Inflammatory macrophage treated with lipopolysaccharide for 1 hour (primary cell): ENCODE measurements at regions not wholly inside any gene's neighbourhood (a gene's known extent, or its start where the extent isn't known, plus 50 kb on each side); places are given as distances from the start of the nearest gene placed in this dataset.
"Not testable (repeated sequence)": the region's sequence is repeated elsewhere in the genome, so short reads cannot be mapped to it uniquely, and the experiment has no call there.

Experiments used
- DNase-seq, 2 donors: peaks; one replicate each; pipeline ENCODE4 v3.0.0-alpha.2; 2020 to 2022

DNA sequence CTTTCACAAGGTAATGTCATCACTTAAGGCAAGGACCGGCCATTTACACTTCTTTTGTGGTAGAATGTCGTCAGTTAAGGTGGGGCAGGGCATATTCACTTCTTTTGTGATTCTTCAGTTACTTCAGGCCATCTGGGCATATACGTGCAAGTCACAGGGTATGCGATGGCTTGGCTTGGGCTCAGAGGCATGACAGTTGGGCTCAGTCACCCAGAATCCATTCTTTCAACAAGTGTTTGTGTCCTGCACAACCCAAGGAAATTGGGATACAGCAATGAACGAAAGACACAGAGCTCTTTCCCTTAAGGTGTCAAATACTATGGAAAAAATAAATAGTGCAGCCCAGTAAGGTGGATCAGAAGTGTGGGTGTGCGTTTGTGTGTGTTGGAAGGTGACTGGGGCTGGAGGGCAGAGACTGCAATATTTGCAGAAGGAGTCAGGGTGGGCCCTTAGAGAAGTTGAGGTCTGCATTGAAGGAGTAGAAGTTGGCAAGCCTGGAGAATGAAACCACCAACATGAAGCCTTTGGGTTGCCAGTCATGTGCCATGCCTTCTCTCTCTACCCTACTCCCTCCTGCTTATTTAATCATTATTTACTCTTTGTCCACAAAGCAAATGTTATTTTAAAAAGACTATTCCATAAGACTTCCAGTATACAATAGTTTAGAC lies 222.8 kb upstream of the PRKCQ start:
- DNase-seq = no peak

DNA sequence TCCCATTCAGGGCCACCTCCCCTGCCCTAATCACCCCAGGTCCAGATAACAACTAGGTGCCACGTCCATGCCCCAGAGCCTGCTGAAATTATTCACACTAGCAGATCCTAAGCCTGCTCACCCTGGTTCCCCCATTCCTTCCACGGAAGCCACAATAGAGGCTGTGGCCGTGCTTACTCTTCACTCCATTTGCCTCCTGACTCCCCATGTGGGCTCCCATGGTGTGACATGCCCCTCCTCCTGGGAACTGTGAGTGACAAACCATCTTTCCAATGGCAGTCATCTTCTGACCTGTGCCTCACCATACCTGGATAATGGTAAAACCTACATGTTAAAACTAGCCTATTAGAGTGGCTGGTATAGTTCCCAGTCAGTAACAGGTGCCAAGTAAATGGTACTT lies 216.2 kb upstream of the PRKCQ start:
- no peak for DNase-seq

DNA sequence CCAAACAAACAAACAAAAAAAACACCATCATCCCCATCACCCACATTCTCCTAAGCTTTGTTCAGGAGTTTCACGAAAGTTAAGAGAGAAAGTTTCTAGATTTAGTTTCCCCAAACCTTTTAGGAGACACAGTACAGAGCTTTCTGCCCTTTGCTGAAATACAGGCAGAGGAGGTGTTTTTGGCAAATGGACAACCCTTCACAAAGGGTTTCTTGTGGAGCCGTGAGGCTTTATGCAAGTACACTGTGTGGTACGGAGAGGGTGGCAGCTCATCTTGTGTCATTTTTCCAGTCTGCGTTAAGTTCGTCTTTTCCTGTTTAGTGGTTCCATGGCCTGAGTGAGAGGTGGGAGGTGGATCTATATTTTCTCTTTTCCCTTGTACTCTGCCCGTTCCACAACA lies 215.5 kb upstream of the PRKCQ start:
- DNase-seq = no peak

DNA sequence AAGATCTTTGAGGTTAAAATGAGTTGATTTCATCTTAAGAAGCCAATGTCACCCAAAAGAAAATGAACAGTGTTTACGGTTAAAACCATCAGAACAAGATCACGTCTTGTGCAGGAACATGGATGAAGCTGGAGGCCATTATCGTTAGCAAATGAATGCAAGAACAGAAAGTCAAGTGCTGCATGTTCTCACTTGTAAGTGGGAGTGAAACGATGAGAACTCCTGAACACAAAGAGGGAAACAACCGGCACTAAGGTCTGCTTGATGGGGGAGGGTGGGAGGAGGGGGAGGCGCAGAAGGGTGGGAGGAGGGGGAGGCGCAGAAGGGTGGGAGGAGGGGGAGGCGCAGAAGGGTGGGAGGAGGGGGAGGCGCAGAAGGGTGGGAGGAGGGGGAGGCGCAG lies 214.8 kb upstream of the PRKCQ start:
- DNase-seq = not testable (repeated sequence)

DNA sequence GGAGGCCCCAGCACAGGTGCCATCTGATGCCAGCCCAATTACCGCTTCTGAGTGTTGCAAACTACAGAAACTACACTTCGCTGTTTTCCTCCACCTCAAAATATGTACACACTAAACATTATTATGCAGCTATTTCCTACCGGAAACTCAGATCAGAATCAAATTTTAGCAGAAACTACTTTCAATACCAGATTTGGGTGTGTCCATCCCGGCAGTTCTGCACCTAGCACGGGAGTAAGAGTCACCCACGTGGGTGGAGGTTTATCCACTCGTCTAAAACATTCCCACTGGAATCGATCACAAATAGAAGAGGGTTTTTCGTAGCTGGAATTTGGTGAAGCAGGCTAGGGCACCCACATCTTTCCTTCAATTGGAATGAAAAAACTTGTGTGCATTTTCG lies 214.4 kb upstream of the PRKCQ start:
- no peak for DNase-seq

DNA sequence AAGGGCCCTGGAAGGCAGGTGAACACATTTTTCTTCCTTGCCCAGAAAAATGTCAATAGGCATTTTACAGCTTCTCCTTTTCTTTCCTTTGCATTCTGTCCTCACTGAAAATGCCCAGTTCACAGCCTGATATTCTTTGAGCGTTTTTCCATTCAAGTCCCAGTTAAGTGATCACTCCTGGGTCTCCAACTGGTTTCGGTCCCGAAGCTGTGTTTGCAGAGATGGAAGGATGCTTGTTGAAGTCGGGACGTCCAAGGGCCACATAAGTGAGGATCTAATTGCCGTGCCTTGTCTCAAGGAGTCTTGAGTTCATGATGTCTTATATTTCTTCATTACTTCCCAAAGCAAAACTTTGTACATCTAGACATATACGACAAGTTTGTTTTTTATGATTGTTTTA lies 208.7 kb upstream of the PRKCQ start:
- no peak for DNase-seq

DNA sequence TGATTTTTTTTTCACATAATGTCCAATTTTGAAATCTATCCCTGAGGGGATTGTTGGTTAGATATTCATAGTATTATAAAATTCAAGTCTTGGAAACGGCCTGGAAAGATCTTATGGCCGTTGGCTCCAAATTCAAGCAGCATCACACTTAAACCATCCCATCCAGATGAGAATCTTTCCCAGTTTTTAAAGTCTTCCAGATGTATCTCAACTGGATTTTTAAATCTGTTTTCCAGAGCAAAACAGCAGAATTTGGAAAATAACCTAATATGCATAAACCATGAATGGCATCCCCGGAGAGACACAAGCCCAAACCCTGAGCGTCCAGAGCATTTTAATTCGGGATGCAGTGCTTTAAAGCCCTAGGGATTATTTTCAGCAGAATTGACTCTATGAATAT lies 208.2 kb upstream of the PRKCQ start:
- no peak for DNase-seq

DNA sequence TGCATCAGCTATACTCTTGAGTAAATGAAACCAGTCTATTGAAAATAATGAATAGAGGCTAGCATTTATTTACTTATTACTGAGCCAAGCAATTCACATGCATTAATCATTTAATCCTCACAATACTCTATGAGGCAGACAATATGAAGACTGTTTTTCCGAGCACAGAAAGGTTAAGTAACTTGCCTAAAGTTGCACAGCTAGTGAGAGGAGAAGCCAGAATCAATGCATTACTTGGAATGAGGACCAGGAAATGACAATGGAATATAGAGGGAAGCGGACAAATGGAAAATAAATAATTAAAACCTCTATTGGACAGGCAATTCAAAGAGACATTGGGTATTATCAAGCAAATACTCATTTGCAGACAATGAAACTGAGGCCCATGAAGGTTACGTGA lies 207.6 kb upstream of the PRKCQ start:
- DNase-seq = no peak

DNA sequence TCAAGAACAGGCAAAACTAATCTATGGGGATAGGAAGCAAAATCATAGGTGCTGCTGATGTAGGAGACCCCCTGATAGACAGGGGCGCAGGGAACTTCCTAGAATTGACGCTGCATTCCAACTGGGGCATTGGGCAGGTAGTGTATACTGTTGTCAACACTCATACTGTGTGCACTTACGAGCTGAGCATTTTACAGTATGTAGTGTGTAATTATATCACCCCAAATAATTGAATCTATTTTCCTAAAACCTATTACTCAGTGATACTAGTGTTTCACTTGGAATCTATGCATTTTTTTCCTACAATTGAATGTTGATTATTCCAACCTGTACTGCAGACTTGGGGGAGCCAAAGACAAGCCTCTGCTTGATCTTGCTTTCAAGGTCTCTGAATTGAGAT lies 207.0 kb upstream of the PRKCQ start:
- no peak for DNase-seq

DNA sequence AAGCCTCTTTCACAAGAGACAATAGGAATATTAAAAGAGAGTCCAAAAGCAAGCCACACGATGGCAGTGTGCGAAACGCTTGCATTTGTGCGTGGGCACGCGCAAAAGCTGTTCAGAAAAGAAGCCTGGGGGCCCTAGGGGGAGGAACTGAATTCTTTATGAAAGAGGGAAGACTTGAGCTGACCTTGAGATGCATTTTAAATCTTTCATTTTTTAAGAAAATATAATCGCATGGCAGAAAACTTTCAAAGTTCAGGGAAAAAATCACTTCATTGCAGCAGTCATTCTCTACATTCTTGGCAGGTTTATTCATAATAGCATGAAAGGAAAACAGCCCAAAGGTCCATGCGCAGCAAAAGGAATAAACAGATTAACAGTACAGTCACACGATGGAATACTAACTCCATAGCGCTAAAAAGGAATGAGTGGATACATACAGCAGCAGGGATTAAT lies 206.5 kb upstream of the PRKCQ start:
- peak; percentile 6 to 7 for DNase-seq

DNA sequence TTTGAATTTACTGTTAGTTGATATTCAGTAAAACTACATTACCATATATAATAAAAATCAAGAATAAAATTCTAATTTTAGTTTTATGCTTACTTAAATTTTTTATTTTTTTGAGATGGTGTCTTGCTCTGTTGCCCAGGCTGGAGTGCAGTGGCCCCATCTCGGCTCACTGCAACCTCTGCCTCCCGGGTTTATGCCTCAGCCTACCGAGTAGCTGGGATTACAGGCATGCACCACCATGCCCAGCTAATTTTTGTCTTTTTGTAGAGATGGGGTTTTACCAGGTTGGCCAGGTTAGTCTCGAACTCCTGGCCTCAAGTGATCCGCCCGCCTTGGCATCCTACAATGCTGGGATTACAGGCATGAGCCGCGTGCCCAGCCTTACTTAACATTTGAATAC lies 204.4 kb upstream of the PRKCQ start:
- DNase-seq = not testable (repeated sequence)

DNA sequence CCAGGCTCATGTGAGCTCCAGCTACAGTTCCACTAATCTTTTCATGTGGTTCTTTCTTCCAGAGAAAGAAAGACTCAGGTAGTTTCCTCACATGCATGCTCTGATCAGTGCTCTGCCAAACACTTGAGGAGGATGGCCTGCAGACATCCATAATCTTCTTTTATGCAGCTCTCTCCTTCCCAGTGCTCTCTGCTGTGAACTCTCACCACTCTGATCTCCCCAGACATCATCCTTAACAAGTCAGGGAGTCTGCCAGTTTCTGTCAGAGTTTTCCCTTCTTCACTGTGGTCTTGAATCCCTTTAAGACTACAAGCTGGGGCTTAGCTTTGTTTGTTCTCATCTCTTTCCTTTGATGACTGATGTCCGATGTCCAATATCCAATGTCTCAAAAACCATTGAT lies 203.4 kb upstream of the PRKCQ start:
- DNase-seq = no peak

DNA sequence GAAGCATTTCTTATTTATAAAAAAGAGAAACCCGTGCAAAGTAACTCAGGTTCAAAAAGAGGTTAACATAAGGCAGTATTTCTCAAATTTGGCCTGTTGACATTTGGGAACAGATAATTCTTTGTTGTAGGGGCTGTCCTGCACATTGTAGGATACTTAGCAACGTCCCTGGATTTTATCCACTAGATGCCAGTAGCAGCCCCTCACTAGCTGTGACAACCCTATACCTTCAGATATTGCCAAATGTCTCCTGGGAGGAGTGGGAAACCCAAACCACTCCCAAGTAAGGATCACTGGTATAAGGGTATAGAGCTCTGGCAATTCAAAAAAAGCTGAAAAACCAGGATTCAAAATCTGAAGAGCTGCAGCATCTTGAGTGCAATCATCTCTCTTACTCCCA lies 202.3 kb upstream of the PRKCQ start:
- no peak for DNase-seq

DNA sequence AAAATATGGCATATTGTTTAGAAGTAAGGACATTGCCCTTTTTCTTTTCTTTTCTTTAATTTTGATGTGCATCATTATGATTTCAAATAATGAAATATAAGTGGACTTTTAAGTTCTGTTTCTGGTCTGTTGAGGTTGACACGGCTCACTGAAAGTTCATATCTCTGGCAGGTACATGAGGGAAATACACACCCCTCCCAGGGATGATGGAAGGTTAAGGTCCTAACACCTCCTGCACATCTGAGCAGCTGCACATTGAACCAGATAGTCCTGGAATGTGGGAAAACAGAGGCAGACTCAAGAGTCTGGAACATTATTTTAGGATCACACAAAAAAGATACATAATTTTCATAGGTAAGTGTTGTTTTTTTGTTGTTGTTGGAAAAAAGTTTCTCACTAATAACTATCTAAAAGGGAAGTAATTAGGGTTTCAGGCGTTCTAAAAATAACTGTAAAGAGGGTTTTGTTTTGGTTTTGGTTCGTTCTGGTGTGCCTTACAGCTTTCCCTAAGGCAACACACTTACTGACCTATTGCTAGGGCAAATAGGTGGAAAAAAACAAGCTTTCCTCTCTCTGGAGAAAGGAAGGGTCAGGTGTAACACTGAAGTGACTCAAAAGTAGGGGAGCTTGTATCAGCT lies 201.2 kb upstream of the PRKCQ start:
- DNase-seq = no peak

DNA sequence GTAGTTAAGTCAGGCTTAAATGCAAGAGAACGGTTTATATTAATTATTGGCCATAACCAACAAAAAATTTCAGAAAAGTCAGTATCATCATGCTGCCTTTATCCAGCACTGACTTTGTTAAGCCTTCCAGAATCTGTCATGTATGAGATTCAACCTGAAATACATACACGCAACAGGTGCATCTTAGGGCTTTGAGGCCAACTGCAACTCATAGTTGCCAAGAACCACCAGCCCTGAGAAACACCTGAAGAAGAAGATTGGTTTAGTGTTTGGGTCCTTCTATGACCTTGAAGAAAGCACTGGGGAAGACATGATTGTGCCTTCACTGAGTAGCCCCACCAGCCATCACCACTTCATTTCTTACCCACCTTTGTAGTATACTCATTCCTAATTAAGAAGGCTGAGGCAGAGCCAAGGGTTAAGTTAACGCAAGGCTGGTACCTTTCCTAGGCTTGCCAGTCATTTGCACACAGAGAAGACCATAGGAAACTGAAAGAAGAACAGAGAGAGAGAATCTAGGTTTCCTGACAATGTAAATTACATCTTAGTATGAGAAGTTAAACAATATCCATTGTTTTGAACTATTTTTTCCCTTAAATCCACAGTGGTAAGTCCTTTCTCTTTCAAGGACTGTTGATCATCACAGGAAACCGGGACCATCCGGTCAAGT lies 200.1 kb upstream of the PRKCQ start:
- no peak for DNase-seq

DNA sequence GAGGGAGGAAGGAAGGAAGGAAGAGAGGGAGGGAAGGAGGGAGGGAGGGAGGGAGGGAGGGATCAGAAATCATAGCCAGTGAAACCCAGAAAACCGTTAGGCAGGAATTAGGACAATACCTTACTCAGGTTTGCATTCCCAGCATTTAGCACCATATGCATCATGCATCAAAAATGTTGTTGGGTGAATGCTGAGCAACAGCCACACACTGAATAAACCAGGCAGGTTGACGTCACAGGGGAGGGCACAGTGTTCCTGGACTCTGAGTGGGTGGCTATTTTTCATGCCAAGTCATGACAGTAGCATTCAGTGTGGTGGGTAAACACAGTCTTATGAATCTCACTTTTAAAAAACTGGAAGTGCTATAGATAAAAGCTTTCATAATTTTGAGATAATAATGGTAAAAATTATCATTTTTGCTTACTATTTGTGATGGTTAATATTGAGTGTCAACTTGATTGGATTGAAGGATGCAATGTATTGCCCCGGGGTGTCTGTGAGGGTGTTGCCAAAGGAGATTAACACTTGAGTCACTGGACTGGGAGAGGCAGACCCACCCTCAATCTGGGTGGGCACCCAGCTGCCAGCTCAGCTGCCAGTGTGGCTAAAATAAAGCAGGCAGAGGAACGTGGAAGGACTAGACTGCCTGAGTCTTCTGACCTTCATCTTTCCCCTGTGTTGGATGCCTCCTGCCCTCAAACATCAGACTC lies 199.1 kb upstream of the PRKCQ start:
- DNase-seq = peak in 1 of 2 donors; percentile 7

DNA sequence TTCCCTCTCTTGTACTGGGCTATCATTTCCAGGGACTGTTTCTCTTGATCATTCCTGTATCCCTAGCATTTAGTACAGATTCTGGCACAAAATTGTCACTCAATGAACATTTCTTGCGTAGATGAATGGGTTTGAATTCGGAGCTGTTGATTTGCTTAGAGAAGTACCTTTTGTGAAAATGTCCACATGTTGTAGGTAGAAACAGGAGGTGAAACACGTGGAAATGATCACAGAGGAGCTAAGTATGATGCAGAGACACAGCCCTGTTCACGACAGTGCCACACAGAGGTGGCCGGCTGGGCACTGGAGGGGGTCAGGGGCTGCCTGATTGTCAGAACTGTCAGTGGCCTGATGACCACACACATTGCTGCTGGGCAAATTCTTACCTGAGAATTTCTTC lies 196.1 kb upstream of the PRKCQ start:
- DNase-seq = no peak

DNA sequence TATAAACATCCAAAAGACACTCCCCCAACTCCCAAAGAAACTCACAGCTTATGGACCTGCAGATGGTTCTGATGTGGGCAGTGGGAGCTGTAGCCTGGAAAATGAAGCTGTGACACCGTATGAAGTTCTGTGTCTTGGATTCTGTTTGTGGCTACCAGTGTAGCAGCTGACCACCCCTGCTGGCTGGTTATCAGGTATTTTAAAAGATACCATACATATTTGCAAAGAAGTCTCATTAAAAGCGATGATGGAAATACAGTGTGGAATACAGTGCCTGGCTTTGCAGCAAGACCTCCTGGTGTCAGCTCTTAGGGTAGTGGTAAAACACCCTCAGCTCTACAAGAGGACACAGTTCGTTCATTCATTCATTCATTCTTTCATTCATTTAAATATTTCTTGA lies 194.3 kb upstream of the PRKCQ start:
- no peak for DNase-seq

DNA sequence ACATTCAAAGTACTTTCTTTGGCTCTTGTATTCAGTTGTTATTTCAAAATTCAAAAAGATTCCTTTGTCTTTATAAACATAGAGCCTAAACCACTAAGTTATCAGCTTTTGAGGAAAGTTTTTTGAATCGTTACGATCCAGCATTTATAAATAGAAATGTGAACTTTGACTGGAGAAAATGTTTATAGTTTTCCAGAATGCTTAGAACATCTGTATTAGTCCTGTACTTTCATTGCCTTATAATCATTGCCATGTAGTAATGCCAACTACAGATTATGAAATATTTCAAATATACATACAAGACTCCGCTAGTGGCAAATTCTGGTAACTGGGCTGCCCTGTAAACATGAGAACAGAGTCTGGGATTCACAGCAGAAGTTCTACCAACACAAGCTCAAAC lies 191.3 kb upstream of the PRKCQ start:
- DNase-seq = no peak

DNA sequence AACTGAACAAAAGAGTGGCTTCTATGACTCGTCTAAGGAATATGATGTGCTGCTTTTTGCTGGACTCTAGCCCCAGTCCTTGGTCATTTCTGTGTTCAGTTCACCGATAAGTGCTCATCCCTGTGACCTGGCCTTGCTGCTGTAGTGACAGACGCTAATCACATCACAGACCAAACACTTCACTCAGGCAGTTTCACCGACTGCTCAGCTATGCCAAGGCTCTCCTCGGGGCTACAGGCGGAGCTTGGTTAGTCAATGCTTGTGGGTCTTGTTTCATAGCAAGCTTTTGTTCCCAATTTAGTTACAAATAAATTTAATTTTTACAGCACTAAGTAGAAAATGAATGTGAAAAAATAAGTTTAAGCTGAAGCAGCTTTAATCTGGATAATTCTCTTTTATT lies 190.8 kb upstream of the PRKCQ start:
- DNase-seq = no peak

DNA sequence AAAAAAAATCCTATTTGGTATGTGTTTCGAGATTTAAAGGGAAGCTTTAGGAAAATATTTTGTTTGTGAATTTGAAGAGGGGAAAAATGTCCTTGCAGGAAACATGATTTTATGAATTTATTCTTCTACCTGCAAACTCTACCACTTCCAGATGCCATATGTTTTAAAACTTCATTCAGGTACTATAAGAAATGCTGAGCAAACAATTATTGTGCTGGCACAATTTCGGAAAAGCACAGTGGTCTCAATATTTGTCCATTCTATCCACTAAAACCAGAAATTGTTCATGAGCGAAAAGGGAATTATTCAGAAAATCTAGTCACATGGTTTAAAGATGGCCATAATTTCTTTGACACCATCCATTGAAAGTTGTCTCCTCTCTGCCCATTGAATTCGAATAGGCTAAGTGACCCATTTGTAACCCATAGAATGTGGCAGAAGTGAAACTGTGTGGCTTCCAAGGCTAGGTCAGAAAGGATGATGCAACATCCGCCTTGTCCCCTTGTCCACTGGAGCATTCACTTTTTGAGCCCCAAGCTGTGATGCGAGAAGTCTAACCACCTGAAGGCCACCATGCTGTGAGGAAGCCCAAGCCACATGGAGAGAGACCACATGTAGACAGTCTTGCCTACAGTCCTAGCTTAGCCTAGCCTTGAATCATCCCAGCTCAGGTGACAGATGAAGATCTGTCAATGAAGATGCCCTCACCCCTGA lies 189.8 kb upstream of the PRKCQ start:
- peak in 1 of 2 donors; percentile 21 for DNase-seq

DNA sequence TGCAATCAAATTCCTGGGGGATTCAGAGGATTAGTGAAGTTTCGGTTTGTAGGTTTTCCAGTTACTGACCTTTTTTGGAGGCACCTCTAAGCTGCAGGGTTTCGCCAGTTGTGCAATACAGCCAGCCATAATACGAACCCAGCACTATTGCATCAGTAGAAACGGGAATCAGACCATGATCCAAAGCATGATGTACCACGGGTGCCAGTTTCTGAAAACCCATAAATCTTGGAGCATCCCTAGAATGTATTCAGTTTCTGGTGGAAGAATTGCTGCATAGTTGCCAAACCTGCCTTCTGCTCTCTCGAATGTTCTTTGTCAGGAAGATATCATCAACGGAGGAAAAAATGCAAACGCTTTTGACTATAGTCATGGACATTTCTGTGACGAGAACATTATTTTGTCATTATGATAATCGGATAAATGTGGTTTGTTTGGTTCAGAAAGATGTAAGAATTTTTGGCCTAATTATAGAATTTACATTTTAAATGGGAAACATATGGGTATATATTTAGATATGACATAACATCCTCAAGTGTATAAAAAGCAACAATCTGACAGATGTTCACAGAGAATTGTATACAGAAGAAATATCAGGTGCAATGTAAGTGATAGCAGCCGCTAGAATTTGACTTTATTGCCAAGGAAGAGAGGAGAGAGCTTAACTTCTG lies 186.2 kb upstream of the PRKCQ start:
- DNase-seq = no peak

DNA sequence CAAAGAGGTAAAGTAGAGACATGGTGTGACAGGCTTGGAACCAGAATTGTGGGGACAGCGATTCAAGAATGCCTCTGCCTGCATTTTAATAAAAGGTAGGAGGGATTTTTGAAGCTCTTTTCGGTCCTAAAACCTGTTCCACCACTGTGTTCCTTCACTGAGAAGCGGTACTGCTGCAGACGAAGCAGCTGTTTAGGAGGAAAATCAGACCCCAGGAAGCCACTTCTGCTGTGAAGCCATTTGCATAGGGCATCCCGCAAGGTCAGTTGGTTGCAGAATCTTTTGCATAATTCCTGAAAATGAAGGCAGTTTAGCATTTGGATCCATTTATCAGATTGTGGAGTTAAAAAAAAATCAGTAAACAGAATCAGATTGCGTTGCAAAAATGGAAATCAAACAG lies 183.3 kb upstream of the PRKCQ start:
- DNase-seq = no peak
